Nucleus accumbens (tissue), 56 donors: ENCODE measurements at regions not wholly inside any gene's neighbourhood (a gene's known extent, or its start where the extent isn't known, plus 50 kb on each side); places are given as distances from the start of the nearest gene placed in this dataset.
"Not testable (repeated sequence)": the region's sequence is repeated elsewhere in the genome, so short reads cannot be mapped to it uniquely, and the experiment has no call there.

ENCODE experiments used
- DNase-seq, 56 donors: peaks; one replicate each; lab custom pipeline; 2025; lab: John Stamatoyannopoulos, UW

- peak in 1 of 56 donors; percentile 3 for DNase-seq
Observed at GRCh38 chr1:14415396-14415795, 183.1 kb upstream of the KAZN start.

- not testable (repeated sequence) for DNase-seq
Observed at GRCh38 chr1:14419778-14420218, 178.7 kb upstream of the KAZN start.

GRCh38 chr1:14420686-14421085 is 177.8 kb upstream of the KAZN start:
- DNase-seq = no peak

- no peak for DNase-seq
Observed at GRCh38 chr1:14421295-14421976, 177.0 kb upstream of the KAZN start.

- DNase-seq = no peak
Observed at GRCh38 chr1:14421977-14422609, 176.4 kb upstream of the KAZN start.

- DNase-seq = no peak
Observed at GRCh38 chr1:14424325-14425002, 174.0 kb upstream of the KAZN start.

GRCh38 chr1:14426854-14427253 is 171.6 kb upstream of the KAZN start:
- no peak for DNase-seq

GRCh38 chr1:14429577-14429976 is 168.9 kb upstream of the KAZN start:
- no peak for DNase-seq

- not testable (repeated sequence) for DNase-seq
Observed at GRCh38 chr1:14432728-14433127, 165.8 kb upstream of the KAZN start.

GRCh38 chr1:14435368-14436023 is 163.0 kb upstream of the KAZN start:
- DNase-seq = no peak

GRCh38 chr1:14437417-14437918 is 161.0 kb upstream of the KAZN start:
- peak in 23 of 56 donors; percentile 4 to 71 (median 49) for DNase-seq

GRCh38 chr1:14438127-14438769 is 160.2 kb upstream of the KAZN start:
- DNase-seq = no peak

GRCh38 chr1:14439015-14439414 is 159.5 kb upstream of the KAZN start:
- DNase-seq = no peak

- peak in 2 of 56 donors; percentile 8 to 16 for DNase-seq
Observed at GRCh38 chr1:14440166-14440565, 158.3 kb upstream of the KAZN start.

GRCh38 chr1:14440731-14441130 is 157.8 kb upstream of the KAZN start:
- no peak for DNase-seq

- DNase-seq = no peak
Observed at GRCh38 chr1:14441302-14441741, 157.2 kb upstream of the KAZN start.

- DNase-seq = no peak
Observed at GRCh38 chr1:14442669-14443068, 155.8 kb upstream of the KAZN start.

GRCh38 chr1:14443164-14443787 is 155.2 kb upstream of the KAZN start:
- no peak for DNase-seq

GRCh38 chr1:14451217-14451616 is 147.3 kb upstream of the KAZN start:
- DNase-seq = no peak

GRCh38 chr1:14452551-14452950 is 145.9 kb upstream of the KAZN start:
- DNase-seq = no peak
